Central memory CD8-positive, alpha-beta T cell (primary cell): ENCODE measurements at regions not wholly inside any gene's neighbourhood (a gene's known extent, or its start where the extent isn't known, plus 50 kb on each side); places are given as distances from the start of the nearest gene placed in this dataset.
"Not testable (repeated sequence)": the region's sequence is repeated elsewhere in the genome, so short reads cannot be mapped to it uniquely, and the experiment has no call there.

Experiments
- ATAC-seq: fragments of 150-1000 bp; cut with Tn5 transposase; replicated peaks from 2 replicates; pipeline ENCODE4 v1.10.0; 2022; ENCODE audit warnings: mild to moderate bottlenecking, moderate FRiP score, moderate number of reproducible peaks; ENCODE audit not compliant: poor library complexity, severe bottlenecking; ENCODE audit errors: extremely low read depth
- DNase-seq, 2 donors: peaks; one replicate each; pipeline ENCODE4 v3.0.0; 2021; ENCODE audit warnings: low spot score in 2 of 2
- H3K27ac Mint-ChIP-seq: one replicate; pipeline ENCODE4 v1.8.0; 2022; ENCODE audit warnings: low read depth, mild to moderate bottlenecking, moderate library complexity, mixed read lengths
- H3K27me3 Mint-ChIP-seq: one replicate; pipeline ENCODE4 v1.8.0; 2022; ENCODE audit warnings: mixed read lengths
- H3K36me3 Mint-ChIP-seq: one replicate; pipeline ENCODE4 v1.8.0; 2022; ENCODE audit warnings: mild to moderate bottlenecking, moderate library complexity, mixed read lengths; ENCODE audit not compliant: insufficient read depth
- H3K4me1 Mint-ChIP-seq: one replicate; pipeline ENCODE4 v1.8.0; 2022; ENCODE audit warnings: mixed read lengths
- H3K4me3 Mint-ChIP-seq: one replicate; pipeline ENCODE4 v1.8.0; 2022; ENCODE audit warnings: mild to moderate bottlenecking, moderate library complexity, mixed read lengths
- H3K9me3 Mint-ChIP-seq: one replicate; pipeline ENCODE4 v1.8.0; 2022; ENCODE audit warnings: mixed read lengths

DNA sequence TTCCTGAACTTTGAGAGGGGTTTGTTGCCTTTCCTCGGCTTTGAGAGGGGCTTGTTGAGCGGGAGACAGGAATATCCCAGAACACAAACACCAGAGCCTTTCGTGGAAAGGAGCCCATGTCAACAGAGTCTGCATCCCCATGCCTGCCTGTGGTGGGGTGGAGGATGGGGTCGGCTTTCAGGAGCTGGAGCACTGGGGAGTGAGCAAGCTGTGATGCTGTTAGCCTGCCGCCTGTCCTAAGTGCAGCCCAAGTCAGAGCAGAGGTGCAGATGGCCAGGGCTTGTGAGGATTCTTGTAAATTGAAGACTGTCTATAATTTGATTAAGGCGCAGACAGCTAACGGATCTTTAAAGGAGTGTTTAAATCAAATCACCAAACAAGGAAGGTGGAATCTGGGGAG lies 103.3 kb upstream of the ANK2 start:
- no peak for DNase-seq
- no peaks in the 10 kb centered on the region for H3K9me3 Mint-ChIP-seq
- H3K4me3 Mint-ChIP-seq = no peak overlapping the region
- H3K27me3 Mint-ChIP-seq = peaks cover 9% of the 10 kb centered on the region
- H3K4me1 Mint-ChIP-seq = no peaks in the 10 kb centered on the region
- H3K27ac Mint-ChIP-seq = no peak overlapping the region
- no peaks in the 10 kb centered on the region for H3K36me3 Mint-ChIP-seq
- ATAC-seq = no peak

GRCh38 chr4:112947616-112948015 lies 101.8 kb upstream of the ANK2 start:
- H3K4me3 Mint-ChIP-seq = no peak overlapping the region
- H3K4me1 Mint-ChIP-seq = no peaks in the 10 kb centered on the region
- no peaks in the 10 kb centered on the region for H3K9me3 Mint-ChIP-seq
- H3K27ac Mint-ChIP-seq = no peak overlapping the region
- DNase-seq (no peak), ATAC-seq (no peak)
- H3K27me3 Mint-ChIP-seq = peaks cover 8% of the 10 kb centered on the region
- H3K36me3 Mint-ChIP-seq = no peaks in the 10 kb centered on the region

DNA sequence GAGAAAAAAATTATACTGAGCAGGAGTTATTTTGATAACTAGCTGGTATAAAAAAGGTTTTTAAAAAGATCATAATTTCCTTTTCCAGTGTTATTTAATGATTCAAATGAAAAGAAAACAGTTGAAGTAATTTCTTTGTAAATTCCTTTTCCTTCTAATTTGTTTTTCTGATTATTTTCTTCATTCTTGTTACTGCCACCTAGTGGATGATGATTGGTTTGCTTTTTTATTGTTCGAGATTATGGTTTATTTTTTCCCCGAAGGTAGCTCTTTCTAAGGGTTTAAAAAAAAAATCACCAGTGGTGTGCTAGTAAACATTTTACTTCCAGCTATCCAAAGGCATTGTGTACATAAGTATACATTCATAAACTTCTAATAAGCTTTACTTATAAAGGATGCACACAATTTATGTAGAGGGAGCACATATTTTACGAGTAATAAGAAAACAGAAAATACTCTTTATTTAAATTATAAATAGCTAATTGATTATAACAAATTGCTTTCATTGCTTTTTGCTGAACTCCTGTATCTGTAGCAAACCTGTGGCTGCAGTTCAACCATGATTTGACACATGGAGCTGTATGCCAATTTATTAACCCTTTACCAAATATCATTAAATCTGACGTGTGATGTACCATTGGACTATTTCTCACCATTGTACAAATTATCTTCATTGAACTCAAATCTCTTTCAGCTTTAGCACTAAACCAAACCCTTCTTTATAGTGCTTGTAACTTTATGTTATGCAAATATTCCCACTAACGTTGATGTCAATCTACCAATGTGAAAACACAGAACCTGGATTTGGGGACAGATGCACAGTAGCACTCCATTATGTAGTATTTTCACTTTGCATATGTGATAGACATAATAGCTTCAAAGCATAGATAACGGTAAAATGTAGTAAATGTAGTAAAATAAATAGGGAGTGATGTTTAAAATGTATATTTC lies 97.8 kb upstream of the ANK2 start:
- Mint-ChIP-seq H3K27me3 (no peaks in the 10 kb centered on the region), H3K36me3 (no peaks in the 10 kb centered on the region), H3K27ac (no peak overlapping the region), H3K4me1 (no peaks in the 10 kb centered on the region), H3K4me3 (no peak overlapping the region), H3K9me3 (no peaks in the 10 kb centered on the region)
- DNase-seq (no peak), ATAC-seq (no peak)

DNA sequence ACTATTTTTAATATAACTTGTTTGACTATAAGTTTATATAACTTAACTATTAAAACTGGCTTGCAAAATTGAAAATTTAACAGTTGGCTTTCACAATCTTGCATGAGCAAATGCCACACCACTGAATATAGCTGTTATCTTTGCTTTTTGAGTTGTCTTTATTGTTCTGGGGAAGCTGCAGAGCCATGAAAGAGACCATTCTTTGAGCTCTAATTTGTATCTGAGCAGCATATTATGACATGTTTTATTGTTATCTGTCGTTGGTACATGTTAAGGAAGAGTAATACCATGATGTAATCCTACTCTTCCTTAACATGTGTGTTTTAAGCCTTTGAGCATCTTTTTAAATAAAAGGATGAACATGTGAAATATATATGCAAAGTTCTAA lies 97.1 kb upstream of the ANK2 start:
- Mint-ChIP-seq H3K4me3 (no peak overlapping the region), H3K9me3 (no peaks in the 10 kb centered on the region), H3K27ac (no peak overlapping the region), H3K27me3 (no peaks in the 10 kb centered on the region), H3K4me1 (no peaks in the 10 kb centered on the region), H3K36me3 (no peaks in the 10 kb centered on the region)
- DNase-seq = no peak
- no peak for ATAC-seq

DNA sequence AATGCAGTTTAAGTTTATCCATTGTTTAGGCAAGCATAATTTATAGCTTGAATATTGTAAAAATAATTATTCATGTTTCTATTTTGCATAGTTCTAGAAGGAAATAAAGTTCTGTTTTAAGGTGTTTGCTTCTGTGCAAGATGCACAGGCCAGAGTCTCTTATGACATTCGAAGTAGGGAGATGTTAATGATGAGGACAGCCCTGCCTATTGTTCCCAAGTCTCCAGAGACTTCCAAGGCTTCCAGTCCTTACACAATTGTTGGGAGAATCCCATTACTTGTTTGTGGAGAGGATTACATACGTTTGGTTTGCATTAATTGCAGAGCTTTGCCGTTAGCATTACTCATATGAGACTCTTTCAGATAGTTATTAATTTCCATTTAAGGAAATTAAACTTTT lies 96.2 kb upstream of the ANK2 start:
- H3K4me3 Mint-ChIP-seq = no peak overlapping the region
- DNase-seq (no peak), ATAC-seq (no peak)
- no peaks in the 10 kb centered on the region for H3K27me3 Mint-ChIP-seq
- no peaks in the 10 kb centered on the region for H3K4me1 Mint-ChIP-seq
- no peak overlapping the region for H3K27ac Mint-ChIP-seq
- no peaks in the 10 kb centered on the region for H3K9me3 Mint-ChIP-seq
- H3K36me3 Mint-ChIP-seq = no peaks in the 10 kb centered on the region

DNA sequence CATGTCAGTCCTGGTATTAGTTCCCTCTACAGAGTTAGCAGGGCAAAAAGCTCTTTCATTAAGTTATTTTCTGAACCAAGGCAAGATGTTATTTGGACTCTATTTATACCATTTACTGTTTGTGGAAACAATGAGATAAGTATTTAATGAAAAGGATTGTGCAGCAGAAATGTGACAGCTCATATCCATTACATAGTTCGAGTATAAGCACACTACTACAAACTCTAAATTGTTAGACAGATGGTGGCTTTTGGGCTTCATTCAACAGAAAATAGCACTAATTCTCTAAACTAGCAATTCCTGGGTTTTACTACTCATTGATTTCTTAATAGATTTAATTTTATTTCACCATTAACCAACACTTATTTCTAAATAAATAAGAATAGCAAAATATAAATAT lies 95.2 kb upstream of the ANK2 start:
- Mint-ChIP-seq H3K36me3 (no peaks in the 10 kb centered on the region), H3K27me3 (no peaks in the 10 kb centered on the region), H3K9me3 (no peaks in the 10 kb centered on the region), H3K4me1 (no peaks in the 10 kb centered on the region), H3K4me3 (no peak overlapping the region), H3K27ac (no peak overlapping the region)
- DNase-seq (no peak), ATAC-seq (no peak)

DNA sequence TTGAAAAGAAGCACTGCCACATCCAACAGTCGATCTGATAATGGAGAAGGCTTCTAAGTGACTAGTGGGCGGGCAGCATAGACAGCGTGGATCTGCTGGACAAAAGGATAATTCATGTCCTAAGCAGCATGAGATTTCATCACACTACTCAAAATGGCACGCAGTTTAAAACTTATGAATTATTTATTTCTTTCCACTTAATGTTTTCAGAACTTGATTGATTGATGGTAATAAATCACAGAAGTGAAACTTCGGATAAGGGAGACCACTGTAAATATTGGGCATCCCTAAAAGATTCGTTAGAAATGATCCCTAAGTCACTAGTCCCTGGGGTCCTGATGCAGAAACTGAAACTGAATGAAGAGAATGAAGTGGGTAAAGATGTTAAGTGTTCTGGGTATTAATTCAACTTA lies 93.0 kb upstream of the ANK2 start:
- H3K9me3 Mint-ChIP-seq = no peaks in the 10 kb centered on the region
- DNase-seq (no peak), ATAC-seq (no peak)
- no peak overlapping the region for H3K27ac Mint-ChIP-seq
- no peak overlapping the region for H3K4me3 Mint-ChIP-seq
- no peaks in the 10 kb centered on the region for H3K4me1 Mint-ChIP-seq
- H3K27me3 Mint-ChIP-seq = no peaks in the 10 kb centered on the region
- no peaks in the 10 kb centered on the region for H3K36me3 Mint-ChIP-seq

DNA sequence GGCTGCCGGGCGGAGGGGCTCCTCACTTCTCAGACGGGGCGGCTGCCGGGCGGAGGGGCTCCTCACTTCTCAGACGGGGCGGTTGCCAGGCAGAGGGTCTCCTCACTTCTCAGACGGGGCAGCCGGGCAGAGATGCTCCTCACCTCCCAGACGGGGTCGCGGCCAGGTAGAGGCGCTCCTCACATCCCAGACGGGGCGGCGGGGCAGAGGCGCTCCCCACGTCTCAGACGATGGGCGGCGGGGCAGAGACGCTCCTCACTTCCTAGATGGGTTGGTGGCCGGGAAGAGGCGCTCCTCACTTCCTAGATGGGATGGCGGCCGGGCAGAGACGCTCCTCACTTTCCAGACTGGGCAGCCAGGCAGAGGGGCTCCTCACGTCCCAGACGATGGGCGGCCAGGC lies 91.7 kb upstream of the ANK2 start:
- H3K9me3 Mint-ChIP-seq, H3K27ac Mint-ChIP-seq, H3K27me3 Mint-ChIP-seq, DNase-seq, H3K4me3 Mint-ChIP-seq, H3K36me3 Mint-ChIP-seq, H3K4me1 Mint-ChIP-seq, ATAC-seq: not testable (repeated sequence)

GRCh38 chr4:112966701-112967488 lies 82.6 kb upstream of the ANK2 start:
- Mint-ChIP-seq H3K4me3 (no peak overlapping the region), H3K9me3 (peaks cover 8% of the 10 kb centered on the region), H3K27me3 (no peaks in the 10 kb centered on the region), H3K27ac (no peak overlapping the region), H3K36me3 (no peaks in the 10 kb centered on the region), H3K4me1 (no peaks in the 10 kb centered on the region)
- no peak for ATAC-seq
- no peak for DNase-seq

DNA sequence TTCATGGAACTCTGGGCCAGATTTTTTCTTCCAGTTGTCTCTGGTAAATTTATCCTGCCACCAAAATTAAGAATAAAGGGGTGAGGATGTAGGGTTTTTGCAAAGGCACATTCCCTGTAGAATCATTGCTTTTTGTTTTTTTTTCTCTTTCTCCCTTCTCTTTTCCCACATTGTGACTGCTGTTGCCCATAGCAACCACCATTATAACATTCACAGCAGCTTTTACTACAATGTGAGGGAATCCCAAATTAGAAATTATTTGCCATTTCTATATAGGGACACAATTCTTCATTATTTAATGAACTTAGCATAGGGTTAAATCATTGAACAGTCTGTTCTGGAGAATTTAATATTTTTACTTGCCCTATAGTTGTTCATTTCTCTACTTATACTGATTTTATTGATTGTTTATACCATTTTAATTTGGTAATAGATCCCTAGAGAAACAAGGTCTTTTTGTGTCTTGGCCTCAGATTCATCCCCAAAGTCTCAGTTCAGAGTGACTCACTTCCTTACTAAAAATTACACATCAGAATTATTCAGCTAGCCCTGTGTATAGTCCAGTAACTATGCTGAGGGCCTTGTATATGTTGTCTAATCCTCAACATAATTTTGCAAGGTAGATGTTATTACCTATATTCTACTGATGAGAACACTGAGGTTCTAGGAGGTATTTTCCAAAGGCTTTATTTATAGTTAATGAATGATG lies 80.8 kb upstream of the ANK2 start:
- Mint-ChIP-seq H3K36me3 (no peaks in the 10 kb centered on the region), H3K4me1 (no peaks in the 10 kb centered on the region), H3K4me3 (no peak overlapping the region), H3K27ac (no peak overlapping the region), H3K27me3 (no peaks in the 10 kb centered on the region), H3K9me3 (peaks cover 8% of the 10 kb centered on the region)
- ATAC-seq (no peak), DNase-seq (no peak)

DNA sequence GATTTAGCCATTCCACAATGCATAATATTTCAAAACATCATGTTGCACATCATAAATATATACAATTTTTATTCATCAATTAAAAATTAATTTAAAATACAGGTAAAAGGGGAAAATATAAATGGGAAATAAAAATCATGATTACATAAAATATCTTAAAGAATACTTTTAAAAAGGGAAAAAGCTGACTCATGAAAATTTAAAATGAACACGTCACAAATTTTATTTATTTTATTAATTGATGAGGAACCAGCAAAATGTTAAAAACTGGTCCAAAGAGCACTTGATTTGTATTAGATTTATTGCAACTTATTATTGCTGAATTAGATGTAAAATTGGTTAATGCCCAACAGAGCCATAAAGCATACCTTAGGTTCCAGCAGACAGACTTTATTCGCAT lies 78.5 kb upstream of the ANK2 start:
- H3K9me3 Mint-ChIP-seq = no peaks in the 10 kb centered on the region
- no peak overlapping the region for H3K4me3 Mint-ChIP-seq
- DNase-seq = no peak
- no peak for ATAC-seq
- H3K27ac Mint-ChIP-seq = no peak overlapping the region
- peaks cover 1% of the 10 kb centered on the region for H3K36me3 Mint-ChIP-seq
- no peaks in the 10 kb centered on the region for H3K4me1 Mint-ChIP-seq
- H3K27me3 Mint-ChIP-seq = no peaks in the 10 kb centered on the region

DNA sequence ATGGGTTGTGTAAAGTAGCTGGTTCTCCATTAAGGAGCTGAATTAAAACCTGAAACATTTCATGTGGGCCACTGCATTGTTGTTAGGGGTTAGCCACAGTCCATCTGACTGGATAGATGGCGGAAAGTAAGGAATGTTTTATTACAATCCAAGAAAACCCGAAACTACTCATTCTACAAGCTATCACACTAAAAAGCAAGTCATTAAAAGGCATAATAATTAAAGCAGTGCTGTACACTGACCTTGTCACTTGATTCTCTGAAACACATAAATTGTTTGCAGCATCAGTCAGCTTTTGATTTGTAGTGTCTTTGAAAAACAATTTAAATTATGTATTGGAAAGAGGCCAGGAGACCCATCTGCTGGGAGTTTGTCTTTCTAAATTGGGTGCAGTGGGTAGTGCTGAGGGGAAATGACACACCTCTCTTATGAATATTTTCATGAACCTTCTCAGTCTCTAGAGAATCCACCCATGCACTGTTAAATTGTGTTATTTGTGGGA lies 75.7 kb upstream of the ANK2 start:
- Mint-ChIP-seq H3K4me3 (no peak overlapping the region), H3K27ac (no peak overlapping the region), H3K36me3 (peaks cover 1% of the 10 kb centered on the region), H3K27me3 (no peaks in the 10 kb centered on the region), H3K9me3 (no peaks in the 10 kb centered on the region), H3K4me1 (no peaks in the 10 kb centered on the region)
- ATAC-seq (no peak), DNase-seq (no peak)
